Stimulated activated CD8-positive, alpha-beta memory T cell treated with anti-CD3 and anti-CD28 coated beads, Interleukin-4, amount 100 ng/mL, for 1 hour (primary cell): ENCODE measurements at regions not wholly inside any gene's neighbourhood (a gene's known extent, or its start where the extent isn't known, plus 50 kb on each side); places are given as distances from the start of the nearest gene placed in this dataset.

Experiments used
- DNase-seq, 2 donors: peaks; one replicate each; pipeline ENCODE4 v3.0.0-alpha.2; 2020; ENCODE audit warnings: low read depth in 2 of 2, low spot score in 1 of 2

DNA sequence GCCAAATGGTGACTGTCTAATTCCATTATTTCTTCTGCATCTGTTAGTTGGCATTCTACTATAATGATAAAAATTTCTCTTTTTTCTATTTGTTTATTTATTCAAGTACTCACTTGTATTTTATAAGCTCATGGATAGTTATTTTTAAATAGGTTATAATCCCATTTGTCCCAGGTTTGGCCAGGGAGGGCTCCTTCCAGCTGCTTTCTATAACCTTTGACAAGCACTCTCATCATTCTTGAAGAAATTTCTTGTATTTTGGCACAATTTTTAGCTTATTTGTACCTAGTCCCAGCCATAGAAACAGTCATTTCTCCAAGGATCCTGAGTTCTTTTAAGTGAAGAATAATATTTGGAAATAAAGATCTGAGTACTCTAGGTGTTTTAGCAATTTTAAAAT, 1038.6 kb upstream of the AGA start:
- no peak for DNase-seq

DNA sequence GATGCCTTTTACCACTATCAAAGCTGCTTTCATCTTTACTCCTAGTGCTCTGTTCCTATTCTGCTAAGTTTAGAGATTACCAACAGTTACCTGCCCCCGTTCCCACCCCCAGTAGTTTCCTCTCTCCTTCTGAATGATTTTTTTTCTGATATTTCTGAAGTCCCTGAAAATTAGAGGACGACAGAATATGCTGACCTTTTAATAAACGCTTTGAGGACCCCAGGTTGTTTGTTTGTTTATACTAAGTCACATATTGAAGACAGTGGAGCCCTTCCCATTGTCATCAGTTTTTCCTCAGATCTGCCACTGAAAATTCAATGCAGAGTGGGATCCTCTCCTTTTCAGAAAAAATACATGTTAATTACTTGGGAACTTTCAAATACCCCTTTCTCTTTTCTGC, 1039.3 kb upstream of the AGA start:
- DNase-seq, result no peak

DNA sequence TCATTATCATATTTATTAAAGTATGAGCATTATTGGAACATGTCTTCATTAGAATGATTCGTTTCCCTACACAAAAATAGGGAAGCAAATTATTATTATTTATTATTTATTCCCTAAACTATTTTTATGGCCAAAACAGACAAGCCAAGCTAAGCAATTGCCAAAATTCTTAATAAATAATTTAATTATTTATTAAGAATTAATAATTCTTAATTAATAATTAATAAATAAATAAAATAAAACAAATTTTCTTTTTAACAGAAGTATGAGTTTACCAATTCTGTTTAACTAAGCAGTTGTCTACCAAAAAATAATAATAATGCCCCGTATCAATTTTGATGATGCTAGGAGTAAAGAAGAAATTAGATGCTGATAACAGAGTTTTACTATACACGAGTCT, 1080.8 kb upstream of the AGA start:
- DNase-seq, result no peak

DNA sequence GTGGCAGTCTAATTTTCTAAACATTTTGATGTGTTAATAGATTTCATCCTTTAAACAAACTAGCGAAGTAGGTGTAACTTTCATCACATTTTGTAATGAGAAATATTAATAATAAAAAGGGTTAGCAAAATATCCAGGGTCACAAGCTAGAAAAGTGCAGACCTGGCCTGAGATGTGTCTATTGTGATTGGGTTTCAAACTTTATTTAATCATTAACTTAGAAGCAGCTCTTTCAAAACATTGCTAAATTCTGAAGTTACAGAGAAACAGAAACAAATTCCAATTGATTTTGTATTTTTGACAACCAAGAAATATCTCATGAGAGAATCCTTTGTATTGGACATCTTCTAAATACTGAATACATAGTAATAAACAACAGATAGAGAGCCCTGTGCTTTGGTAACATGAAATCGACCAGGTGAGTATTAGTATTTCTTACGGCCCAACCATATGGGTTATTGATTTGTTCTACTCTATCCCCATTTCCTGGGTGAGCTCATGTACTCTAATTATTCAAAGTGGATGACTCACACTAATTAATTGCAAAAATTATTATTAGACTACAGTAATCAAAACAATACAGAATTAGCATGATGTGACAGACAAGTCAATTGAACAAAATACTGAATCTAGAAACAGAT, 1093.8 kb upstream of the AGA start:
- DNase-seq, result no peak

DNA sequence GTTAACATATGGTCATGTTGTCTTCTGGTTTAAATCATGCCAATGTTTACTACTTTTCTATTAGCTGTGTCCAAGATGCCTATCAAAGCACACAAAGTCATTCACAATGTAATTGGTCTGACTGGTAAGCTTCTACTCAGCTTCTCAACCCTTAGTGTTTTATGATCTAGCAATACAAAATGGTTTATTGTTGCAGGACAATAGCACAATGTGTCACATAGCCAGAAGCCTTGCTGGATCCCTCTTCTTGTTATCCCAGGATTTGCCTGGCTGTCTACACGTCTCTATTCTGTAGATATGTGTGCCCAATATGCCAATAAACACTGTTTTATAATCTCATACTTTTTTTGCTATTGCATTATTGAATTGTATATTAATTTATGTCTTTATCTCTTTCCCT, 1111.0 kb upstream of the AGA start:
- no peak for DNase-seq

DNA sequence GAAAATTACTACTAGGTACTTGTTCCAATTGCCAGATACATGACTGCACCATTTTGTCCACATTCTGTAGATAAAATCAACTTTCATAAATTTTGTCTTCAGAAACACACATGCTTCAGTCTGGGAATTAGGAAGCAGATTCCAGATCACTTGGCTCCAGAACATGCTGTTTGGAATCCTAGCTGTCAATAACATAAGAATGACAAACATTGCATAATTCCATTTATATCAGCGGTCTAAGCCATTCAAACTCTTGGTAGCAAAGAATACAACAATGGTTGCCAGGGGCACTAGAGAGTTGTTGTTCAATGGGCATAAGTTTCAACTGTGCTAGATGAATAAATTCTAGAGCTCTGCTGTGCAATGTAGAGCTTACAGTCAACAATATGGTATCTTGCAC, 1112.1 kb upstream of the AGA start:
- DNase-seq, result no peak

DNA sequence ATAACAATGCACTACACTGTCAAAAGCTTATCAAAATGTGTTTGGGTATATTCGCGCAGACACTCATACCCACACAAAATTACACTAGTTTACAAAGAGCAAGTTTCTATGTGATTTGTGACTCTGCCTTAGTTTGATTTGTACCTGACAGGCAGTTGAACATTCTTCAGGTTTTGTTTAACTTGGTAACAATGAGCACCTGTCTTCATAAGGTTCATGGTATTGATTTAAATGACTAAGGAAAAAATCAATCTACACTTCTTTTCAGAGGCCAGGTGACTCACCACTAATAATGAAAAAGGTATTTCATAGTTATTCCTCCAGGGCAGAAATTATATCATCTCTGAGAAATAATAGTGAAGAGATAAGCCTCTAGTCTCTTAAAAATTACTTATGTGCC, 1114.6 kb upstream of the AGA start:
- no peak for DNase-seq

DNA sequence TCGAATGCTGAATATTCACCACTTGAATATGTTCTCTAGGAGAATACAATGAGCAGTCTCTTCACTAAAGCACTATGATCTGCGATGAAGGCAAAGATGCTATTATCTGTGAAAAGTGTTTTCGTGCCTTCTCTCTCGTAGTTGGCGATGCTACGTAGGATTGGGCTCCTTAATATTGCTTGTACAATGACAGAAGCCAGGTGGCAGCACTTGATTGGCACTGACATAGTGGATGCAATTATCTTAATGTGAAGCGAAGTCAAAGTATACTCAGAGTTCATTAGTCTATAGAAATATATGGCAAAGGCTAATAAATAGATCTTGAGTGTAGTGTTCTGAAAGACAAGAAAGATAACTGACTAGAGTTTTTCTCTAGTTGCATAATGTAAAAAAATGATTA, 1135.7 kb upstream of the AGA start:
- no peak for DNase-seq

DNA sequence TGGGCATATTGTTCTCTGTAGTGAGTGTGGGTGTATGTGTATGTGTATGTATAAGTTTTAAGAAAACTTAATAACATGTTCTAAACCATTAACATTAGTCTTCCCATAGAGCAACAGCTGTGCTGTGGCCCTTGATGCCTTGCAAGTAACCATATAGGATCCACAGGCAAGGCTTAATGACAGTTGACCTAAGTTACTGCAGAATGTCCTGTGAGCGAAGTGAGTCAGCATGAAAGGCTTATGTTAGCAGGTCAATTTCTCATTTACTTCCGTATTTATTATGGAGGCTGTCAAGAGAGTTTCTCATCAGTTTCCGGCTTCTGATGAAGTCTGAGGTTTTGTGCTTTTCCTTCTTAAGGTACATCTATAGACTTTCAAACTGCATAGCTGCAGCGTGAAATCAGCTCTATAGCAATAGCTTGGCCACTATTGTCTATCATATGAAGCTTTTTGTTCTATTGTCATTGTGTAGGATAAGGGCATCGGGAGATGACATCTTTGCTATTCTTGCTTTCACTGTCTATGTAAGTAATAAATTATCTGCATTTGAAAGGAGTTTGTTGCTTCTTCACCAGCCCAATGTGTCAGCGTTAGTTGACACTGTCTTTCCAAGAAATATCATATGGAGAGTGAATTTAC, 1153.4 kb upstream of the AGA start:
- DNase-seq, result no peak

DNA sequence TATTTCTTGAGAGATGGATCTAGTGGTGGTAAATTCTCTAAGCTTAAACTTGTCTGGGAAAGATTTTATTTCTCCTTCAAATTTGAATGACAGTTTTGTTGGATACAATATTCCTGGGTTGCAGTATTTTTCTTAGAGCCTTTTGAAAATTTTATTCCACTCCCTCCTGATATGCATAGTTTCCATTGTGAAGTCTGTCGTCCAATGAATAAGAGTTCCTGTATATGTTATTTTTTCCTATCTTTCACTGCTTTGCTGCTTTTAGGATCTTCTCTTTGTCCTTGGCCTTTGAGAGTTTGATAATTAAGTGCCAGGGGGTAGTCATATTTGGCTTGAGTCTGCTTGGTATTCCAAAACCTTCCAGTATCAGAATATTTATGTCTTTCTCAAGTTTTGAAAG, 1156.4 kb upstream of the AGA start:
- no peak for DNase-seq

DNA sequence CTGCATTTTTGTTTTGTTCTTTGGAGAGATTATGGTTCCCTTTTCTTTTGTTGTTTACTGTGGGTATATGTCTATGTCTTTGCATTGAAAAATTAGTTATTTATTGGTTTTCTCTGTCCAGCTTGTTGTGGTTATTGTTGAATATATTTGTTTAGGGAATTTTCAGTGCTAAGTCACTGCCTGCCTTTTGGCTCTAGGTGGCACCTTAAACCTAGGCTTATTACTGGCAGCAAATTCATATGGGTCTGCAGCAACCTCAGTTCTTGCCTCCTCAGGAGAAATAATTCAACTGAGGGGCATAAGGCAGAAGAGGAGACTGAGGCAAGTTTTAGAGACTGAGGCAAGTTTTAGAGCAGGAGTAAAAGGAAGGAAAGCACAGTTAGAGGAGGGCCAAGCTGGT, 1157.3 kb upstream of the AGA start:
- no peak for DNase-seq

DNA sequence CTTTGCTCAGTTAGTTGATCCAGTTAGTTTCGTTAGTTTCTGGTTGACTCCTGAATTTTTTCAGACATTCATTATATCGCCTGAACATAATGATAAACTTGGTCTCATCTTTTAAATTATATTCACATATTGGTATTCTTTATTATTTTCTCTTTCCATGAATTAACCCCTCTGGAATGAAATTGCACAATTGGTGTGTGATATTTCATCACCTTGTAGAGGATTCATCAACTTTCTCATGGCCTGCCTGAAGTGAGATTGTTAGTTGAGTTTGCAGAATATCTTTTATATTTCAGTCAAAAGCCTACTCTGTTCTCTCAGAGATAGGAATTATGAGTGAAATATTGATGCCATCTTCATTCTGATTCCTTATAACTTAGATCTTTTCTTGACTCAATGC, 1160.6 kb upstream of the AGA start:
- no peak for DNase-seq

DNA sequence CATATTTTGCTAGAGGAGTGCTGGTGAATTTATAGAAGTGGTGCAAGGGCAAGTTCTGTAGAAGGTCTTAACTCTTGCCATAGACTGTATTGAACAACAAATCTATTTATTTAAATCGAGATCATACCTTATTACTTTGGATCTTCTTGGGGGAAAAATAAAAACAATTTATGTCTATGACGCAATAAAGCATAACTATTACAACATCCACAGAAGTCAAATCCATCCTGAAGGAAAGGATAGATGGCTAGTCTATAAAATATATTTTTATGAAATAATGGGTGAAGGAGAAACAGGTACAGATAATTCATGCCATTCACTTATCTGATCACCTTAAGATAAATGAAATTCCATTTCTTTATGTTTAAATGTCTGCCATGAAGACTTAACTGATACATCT, 1168.8 kb upstream of the AGA start:
- DNase-seq, result no peak

DNA sequence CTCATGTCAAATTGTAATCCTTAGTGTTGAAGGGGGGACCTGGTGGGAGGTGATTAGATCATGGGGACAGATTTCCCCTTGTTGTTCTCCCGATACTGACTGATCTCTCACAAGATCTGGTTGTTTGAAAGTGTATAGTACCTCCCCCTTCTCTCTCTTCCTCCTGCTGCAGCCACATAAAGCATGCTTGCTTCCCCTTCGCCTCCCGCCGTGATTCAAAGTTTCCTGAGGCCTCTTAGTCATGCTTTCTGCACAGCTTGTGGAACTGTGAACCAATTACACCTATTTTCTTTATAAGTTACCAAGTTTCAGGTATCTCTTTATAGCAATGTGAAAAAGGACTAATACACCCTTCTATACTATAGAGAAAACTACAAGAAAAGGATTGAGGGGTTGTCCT, 1170.5 kb upstream of the AGA start:
- no peak for DNase-seq

DNA sequence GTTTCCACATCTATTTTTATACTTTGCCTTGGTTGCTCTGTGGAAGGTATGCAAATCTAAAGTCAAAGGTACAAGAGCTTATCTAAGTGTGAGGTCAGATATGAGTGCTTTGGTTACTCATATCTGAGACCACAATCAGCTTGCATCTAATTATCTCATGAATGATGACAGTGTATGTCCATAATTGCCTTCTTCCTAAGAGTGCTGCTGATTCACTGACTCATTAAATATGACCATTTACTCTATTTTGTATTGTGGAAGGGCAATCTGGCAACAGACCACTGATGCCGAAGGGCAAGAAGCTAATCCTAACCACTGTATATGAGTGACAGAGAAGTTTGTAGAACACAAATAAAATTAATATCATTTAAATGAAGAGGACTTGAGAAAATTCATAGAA, 1190.2 kb upstream of the AGA start:
- no peak for DNase-seq

DNA sequence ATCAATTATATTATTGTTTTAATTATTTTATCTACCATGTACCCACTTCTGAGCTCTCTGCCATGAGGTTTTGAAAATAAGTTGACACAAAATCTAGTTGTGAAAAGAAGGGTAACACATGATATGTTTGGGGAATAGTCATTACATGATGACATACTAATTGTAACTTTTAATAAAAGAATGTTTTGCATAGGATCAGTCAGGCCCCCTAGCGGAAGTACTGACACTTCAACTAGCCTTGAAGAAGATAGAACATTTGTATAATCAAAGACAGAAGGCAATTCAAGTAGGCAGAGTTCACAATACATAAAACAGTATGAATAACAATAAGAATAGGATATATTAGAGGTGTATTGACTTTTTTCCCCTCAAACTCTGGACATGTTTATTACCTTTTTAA, 1191.0 kb upstream of the AGA start:
- no peak for DNase-seq

DNA sequence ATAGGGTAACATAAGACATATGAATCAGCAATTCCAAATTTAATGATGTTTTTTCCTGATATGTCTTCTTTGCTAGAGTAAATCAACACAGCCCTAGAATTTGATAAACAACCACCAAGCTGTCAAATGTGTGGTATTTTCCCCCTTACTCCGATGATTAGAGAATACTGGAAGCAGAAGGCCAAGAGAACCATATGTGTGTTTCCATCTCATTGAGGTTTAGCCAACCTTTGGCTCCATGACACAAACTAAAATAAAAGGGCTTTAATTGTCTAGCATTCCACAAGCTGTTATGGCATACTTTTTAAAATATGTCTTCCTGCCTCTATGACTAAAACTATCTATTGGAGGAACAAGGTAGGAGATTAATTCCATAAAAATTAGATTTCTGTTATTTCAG, 1222.4 kb upstream of the AGA start:
- DNase-seq, result no peak

DNA sequence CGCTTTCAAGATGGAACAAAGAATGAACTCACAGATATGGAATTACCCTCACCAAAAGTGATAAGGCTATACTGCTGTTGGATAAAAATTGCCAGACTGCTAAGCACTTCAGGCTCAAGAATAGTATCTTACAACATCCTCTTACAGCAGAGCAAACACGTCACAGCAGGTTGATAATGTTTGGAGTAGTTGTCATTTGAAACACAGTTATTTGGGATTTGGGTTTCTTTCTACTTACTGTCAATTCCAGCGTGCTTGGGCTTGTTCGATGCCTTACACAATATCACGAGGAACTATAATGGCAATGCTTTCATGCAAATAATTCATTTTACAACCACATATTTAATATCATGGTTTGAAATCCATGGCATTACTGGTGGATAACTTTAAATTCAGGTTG, 1223.7 kb upstream of the AGA start:
- DNase-seq, result no peak

DNA sequence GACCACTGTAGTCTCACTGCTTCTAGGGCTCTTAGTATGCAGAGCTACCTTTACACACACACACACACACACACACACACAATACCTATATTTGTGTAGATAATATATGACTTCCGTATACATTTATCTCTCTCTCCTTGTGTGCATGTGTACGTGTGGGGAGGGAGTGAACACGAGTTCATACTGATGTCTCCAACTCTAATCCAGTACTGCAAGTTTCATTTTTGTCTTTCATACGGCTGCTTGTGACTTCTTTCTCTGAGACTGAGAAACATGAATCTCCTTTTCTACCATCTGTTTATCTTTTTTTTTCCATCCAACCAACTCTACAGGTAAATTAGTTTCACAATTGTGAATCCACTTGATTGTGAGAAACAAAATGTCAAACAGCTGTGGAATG, 1229.5 kb upstream of the AGA start:
- no peak for DNase-seq

DNA sequence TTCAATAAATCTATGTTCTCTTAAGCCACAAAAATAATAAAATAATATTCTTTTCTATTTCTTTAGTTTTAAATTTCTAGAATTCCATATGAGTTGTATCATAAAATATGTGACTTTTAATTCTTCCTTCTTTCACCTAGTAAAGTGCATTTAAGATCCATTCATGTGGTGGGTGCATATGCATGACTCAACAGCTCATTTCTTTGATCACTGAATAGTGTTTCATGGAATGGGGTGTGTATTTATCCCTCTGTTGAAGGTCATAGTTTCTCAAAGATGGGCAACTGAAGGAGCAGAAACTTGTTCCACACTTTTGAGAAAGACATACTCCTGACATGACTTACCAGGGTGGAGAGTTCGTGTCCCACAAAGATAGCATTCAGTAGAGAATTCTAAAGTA, 1230.3 kb upstream of the AGA start:
- DNase-seq, result no peak

DNA sequence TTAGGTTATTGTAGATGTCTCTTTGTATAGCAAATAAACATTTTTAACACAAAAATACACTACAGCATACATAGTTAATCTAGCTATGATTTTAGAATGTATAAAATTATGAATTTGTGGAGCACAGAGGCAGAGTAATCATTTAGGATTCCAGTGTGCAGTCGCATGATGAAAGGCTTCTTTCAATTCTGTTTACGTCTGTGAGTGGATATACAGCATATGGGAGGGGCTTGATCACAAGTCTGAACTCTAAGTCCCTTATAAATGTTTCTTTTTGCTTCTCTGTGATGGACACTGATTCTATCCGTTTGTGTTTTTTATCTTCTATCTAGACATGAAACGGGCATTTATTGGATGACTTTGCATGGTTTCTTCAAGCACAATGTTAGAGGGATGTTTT, 1239.6 kb upstream of the AGA start:
- DNase-seq, result no peak

DNA sequence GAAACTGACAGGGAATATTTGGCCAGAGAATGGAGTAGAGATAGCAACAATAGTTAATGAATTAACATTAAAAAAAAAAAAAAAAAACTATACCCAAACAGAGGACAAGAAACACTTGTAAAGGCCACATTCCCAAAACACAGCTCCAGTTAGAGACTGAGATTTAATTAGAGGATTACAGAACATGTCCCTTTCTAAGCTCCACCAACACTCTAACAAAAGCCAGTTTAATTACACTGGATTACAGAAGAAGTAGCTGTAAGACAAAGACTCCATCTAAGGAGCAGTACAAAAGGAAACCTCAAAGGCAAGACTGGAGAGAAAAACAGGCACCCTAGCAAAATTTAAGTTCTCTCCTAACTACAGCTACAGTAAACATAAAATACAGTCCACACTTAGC, 1247.7 kb upstream of the AGA start:
- DNase-seq, result no peak

DNA sequence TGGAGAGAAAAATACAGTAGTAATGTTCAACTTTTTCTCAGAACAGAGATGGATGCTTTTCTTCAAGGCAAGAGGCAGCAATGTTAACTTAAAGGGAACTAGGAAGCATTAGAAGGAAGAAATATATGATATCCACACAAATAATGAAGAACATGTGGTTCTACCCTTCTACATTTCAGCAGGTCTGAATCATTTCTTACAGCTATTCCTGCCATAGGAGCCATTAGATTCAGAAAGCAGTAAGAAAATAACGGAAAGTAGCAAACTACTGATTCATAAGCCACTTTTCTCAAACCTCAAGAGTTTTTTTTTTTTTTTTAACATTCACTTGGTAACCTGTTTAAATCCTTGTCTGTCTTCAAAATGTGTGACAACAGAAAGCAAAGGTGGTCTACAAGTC, 1251.6 kb upstream of the AGA start:
- no peak for DNase-seq

DNA sequence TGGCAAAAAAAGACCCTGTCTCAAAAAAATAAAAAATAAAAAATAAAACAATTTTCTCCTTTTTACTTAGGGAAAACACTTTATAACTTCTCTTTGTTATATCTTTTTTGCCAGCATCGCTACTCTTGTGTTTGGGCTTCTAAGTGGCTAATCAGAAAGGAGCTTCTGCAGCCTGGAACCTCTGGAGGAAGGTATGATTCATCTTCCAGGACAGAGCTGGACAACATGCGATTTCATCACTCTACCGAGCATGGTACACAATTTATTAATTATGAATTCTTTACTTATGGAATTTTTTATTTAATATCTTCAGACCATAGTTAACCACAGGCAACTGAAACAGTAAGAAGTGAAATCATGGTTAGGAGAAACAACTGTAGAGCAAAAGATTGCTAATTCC, 1254.3 kb upstream of the AGA start:
- no peak for DNase-seq
